GM19463 (cell line): ENCODE measurements at regions not wholly inside any gene's neighbourhood (a gene's known extent, or its start where the extent isn't known, plus 50 kb on each side); places are given as distances from the start of the nearest gene placed in this dataset.

Experiments
- ATAC-seq: cut with Tn5 transposase; IDR thresholded peaks from one replicate; pipeline ENCODE4 v1.9.1; 2021; ENCODE audit warnings: mild to moderate bottlenecking, moderate library complexity; ENCODE audit not compliant: unreplicated experiment

DNA sequence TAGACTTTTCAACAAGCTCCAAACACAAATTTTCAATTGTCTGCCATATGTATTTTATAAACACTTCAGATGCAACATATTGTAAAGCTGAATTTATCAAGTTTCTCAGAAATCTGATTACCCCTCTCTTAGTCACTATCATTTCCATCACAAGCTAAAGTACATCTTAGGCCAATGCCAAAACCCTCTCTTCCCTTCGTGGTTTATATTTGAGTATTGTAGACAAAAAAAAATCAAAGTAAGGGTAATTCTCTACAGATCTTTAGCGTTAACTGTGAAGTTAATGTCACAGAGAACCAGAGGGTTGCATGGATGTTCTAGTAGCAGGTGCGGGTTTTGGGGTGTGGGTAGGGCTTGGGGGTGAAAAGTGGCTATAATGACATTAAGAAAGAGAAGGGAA is 387.7 kb upstream of the PTGER4 start:
- ATAC-seq, result no peak

DNA sequence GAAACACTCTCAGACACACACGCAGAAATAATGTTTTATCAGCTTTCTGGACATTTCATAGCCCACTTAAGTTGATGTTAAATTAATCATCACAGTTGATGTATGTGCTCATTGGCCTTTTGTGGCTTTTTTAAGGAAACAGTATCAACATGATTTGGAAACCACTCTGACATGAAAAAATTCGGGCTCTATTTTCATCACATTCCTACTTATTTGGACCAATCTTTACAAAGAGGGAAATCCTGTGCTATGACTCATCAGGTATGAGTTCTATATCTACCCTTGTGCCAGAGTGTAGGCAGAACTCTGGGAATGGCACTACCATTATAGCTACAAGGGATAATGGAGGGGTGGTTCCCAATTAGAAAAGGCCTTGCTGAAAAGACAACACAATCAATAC is 388.4 kb upstream of the PTGER4 start:
- no peak for ATAC-seq

DNA sequence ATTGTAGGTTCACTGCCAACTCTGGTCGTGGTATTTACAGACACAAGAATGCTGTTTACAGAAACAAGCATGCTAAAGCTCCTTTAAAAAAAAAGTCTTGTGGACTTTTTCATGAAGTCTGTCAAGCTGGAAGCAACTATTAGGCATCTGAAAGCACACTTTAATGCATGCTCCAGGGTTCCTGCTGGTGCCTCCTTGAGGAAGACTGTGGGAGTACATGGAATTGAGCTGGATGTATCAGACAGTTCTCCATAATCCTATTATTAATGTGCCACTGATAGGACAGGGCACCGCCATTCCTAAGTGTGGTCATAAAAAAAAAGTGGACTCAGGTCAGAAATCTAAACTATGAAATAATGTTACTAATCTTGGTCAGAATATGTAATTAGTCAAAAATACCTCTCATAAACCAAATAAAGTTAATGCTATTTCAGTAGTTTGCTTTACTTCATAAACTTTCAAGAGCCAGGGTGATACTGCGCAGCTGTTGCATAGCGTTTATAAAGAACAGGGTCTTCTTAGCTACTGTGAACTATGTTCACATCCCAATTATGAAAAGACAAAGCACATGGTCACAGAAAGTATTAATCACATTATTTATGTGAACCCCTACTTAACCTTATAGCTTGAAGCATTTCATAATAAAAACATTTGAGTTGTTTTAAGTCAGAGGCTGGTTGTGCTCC is 390.8 kb upstream of the PTGER4 start:
- ATAC-seq, result no peak

DNA sequence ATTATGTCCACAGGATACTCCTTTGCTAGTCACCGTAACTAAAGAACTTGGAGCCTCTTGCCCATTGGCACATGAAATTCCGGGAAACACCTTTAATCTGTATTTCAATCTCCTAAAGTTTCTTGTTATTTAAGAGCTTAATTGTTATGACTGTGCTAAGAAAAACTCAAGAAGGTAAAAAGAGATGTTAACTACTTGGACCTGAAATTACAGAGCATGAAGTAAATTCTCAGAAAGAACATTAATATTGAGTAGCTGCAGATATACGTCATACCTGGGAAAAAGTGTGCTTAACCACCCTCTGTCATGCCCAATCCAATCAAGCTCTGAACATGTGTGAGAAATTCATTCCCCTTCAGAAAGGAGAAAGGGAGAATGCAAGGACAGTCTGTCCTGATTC is 394.9 kb upstream of the PTGER4 start:
- no peak for ATAC-seq

DNA sequence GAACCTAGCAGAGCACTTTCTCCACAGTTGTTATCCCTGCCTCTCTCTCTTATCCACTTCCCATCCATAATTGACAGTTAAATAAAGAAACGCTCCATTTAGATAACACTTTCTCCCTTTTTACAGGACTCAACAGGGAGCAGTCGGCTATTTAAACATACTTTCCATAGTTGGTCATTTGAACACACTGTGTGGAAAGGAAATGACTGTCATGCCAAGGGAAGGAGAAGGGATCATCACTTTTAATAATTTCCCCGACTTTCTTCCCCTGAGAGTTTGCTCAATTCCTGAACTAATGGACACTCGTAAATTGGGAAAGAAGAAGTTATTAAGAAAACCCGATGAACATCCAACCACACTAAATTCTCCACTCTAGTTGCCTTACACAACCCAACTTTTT is 400.8 kb upstream of the PTGER4 start:
- ATAC-seq, result no peak

DNA sequence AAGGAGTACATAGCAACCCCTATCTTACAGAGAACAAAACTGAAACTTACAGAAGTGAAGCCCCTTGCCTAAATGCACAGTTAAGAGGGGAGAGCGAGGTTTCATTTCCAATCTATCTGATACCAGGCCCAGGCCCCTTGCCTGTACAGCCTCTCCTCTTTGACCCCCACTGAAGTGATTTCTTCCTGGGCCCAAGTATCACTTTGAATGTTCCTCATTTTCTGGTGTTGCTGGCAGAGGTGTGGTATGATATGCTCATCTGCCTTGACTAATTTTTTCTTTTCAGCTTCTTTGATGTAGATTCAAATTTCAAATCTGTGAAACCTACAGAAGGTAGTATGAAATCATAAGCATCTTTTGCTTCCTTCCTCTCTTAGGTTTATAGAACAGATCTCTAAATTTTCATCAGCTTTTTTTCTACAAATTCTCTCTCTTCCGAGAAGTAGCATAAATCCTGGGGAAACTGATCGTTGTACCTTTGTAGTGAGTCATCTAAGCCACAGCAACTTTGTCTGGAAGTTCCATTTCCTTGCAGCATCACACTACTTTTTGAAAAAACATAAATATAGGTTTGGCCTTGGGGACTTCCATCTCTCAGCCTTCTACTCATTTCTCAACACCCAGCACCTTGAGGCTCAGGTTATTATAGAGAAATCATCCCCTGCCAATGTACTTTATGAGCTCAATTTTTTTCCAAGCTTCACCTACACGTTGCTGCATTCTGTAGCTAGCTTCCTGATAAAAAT is 402.4 kb upstream of the PTGER4 start:
- peak; percentile 68 for ATAC-seq

DNA sequence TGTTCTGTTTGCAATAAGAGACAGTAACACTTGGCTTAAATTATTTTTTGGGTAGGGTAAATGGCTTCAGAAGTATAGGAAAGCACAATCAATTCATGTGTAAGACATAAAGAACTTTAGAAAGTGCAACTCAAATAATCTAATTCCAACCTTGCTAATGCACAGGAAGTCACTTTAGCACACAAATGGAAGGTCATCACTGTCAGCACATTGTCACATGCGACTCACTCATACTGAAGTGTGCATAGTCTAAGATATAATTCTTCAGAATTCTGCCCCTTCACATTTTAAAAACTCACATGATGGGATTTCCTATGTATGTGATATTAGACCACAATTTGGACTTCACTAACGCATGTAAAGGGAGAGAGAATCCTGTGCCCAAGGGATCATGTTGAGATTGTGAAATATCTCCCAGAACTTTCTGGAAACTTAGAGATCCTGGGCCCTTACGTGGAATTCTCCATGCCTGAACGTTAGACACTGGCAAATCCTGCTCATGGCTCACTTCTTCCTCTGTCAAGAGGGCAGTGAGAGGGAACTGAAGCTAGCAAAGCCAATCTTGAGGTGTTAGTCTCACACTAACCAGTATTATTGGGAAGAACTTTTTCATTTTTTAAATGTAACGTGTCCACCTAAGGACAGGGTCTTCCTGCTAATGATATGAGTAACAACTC is 403.2 kb upstream of the PTGER4 start:
- peak; percentile 5 for ATAC-seq

DNA sequence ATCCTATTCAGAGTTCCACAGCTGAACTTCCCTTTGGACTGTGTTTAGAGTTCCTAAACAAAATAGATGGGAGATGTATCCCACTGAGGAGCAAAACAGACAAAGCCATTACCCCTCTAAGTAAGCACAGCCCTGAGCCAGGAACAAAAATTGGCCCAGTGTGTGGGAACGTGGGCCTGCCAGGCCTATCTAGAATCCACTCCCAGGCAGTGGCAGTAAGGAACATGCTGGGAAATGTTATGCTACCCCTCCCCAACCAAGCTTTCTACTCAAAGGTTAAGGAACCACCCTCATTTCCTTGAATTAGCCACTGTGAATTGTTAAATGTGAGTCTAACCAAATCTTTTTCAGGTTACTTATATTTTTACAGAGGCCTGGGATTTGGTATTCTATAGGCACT is 405.1 kb upstream of the PTGER4 start:
- no peak for ATAC-seq

DNA sequence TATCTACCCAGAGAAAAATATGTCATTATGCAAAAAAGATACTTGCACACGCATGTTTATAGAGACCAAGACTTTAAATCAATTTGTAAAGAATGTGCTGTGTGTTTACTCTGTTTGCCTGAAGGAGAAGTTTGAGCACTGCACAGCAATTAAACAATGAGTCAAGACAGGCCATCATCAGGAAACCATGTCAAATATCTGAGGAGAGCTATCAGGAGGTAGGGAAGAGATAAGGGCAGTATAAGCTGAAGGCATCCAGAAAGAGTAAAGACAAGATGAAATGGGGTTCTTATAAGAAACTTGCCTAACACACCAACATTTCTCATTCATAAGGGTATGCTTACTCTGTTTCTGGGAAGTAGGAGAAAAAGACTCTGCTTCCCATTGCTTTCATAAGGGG is 405.8 kb upstream of the PTGER4 start:
- ATAC-seq, result no peak

DNA sequence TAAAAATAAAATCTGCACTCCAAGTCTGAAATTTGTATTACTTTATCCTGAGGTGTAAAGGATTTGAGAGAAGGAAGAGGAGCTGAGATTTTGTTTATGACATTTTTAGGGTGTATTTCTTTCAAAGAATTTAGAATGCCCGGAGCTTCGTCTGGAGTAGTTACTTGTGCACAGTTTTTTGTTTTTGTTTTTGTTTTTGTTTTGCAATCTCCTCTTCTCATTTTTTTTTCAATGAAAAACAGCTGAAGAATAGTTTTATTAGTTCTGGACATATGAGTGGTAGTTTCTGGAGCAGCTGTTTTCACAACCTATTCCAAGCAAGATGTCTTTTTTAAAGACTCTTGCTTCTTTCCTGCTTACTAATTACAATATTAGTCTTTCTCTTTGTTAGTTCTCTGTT is 408.2 kb upstream of the PTGER4 start:
- no peak for ATAC-seq

DNA sequence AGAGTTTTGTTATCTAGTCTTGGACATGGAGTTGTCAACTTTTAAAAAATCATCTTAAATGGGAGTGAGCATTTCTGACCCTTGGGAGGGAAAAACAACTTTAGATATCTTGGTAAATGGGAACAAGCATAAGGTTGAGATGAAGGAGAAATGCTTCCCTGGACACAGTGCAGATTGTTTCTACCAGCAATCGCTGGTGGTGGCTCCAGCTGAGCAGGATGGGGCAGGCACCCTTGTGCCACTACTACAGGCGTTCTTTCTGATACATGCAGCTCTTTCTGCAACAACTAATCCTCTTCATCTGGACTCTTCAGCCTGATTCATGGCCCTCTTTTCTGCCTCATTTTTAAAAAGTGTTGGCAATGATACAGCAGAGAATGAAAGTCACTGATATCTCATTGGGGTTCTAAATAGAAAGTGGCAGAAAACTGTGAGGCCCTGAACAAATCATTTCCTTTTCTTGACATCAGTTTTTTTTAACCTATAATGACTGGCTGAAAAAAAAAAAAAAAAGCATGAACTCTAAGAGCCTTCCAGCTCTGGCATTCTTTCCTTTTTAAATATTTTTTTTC is 409.4 kb upstream of the PTGER4 start:
- no peak for ATAC-seq

DNA sequence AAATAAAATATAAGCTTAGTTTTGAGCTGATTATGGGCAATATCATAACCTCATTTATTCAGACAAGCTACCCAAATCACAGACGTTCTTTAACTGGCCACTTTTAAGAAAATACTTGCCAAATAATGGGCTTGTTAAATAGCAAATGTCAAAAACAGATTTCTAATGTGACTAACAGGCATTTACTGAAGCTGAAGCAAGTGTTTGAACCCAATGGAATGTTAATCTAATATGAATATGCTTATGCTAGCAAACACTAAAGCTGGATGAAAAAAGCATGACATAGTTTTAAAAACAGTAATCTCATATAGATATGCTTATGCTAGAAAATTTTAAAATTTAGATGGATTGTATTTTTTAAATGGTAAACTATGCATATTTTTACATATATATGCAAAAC is 411.6 kb upstream of the PTGER4 start:
- ATAC-seq, result no peak

DNA sequence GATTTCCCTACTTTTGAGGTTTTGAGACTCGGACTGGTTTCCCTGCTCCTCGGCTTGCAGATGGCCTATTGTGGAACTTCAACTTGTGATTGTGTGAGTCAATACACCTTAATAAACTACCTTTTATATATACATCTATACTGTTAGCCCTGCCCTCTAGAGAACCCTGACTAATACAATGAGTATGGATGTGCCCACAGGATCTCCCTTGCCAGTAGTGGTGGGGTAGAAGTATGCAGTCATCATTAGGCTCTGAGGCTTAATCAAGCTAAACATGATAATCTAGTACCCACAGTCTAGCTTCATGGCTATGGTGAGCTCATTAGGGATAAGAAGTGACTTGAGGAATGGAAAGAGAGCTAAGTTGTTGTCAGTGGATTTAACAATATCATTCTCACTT is 412.8 kb upstream of the PTGER4 start:
- no peak for ATAC-seq

DNA sequence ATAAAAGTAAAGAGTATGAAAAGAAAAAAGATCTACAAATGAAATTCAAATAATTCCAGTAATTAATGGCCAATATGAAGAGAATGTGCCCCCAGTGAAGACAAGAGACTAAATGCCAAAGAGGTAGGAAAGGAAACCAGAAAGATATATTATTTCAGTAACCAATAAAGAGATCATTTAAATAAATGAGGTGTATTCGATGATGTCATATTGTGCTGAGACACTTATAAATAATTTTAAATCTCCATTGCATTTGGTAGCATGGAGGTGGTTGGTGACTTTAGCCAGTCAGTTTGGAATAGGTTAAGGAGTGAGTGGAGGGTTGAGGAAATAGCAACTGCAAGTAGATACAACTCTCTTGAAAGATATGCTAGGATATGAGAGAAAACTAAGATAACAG is 417.7 kb upstream of the PTGER4 start:
- no peak for ATAC-seq

DNA sequence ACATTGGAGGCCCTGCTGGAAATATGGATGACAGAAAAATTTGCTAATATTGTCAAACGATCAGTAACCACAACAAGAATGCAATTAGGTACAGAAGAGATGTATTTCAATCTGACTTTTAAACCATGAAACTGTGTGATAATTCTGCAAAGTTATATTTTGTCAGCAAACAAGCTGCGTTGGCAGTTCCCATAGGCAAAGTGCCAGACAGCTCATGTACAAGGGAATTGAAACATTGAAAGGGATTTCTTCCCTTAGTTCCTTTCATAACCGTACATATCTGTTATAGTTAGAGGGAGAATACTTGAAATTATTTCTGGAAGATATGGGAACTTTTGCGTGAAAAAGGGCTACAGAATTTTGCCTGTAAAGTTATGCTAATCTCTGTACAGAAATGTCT is 419.4 kb upstream of the PTGER4 start:
- ATAC-seq, result no peak

DNA sequence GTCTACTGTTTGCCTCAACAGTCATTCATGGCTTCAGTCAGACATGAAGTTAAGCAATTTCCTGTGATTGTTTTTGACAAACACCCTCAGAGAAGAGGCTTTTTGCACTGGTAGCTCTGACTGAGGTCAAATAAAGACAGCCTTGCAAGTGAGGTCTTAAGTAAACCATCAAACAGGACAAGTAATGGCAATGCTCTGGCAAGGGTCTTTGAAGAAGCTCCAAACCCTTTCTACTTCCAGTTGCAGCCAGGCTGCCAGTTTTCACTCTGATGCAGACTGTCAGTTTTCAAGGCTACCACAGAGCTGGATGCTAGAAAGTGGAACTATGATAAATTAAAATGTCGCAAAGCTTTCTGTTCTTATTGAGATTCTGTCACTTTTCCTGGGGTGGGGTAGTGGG is 421.5 kb upstream of the PTGER4 start:
- ATAC-seq, result no peak

DNA sequence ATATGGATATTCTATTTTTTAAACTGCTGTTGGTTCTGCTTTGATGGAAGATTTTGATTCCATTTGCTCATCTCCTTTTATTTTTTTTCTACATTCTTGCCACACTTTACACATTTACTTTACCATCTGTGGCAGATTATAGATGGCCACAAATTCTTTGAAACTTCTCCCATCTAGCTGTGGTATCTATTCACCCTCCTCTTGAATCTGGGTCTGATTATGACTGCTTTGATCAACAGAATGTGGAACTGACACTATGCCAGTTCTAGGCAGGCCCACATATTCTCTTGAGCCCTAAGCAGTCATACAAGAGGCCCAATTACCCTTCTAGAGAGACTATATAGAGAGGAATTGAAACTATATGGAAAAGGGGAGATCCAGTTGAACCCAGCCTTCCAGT is 439.0 kb upstream of the PTGER4 start:
- ATAC-seq, result no peak

DNA sequence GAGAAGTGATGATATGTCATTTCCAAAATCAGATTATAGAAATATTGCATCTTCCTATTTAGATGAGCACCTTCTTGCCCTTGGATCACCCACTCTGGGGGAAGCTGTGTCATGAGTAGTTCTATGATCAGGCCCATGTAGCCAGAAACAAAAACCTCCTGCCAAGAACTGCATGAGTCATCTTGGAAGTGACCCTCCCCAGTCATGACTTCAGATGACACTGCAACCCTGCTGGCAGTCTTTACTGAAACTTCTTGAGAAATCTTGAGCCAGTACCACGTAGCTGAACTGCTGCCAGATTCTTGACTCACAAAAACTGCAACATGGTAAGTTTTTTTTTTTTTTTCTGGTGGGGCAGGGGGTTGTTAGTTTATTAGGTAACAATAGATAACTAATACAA is 439.6 kb upstream of the PTGER4 start:
- no peak for ATAC-seq

DNA sequence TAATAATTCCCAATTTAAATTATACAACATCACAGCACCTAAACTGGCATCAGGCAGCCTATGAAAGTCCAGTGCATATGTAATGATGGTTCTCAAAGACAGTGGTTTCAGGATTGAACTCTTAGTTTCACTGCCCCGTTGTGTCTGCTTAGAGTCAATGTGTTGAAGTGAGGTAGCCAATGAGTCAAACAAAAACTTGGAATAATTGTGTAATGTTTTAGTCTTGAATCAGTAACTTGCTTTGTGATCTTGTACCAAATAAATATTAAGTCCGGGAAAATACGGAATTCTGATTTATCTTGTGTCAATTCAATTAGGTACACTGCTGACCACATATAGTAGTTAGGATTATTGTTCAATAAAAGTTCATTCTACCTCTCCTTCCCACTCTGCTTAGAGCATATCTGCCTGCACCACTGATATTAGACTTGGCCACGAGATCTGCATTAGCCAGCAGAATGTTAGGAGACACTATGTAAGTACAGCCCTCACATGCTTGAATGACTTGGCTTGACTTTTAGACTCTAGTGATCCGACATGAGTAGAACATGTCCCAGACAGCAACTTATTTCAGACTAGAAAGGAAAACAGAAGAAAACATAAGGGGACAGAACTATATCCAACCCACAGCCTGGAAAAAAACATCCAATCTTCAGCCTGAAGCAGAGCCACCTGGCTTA is 441.5 kb upstream of the PTGER4 start:
- ATAC-seq, result no peak

DNA sequence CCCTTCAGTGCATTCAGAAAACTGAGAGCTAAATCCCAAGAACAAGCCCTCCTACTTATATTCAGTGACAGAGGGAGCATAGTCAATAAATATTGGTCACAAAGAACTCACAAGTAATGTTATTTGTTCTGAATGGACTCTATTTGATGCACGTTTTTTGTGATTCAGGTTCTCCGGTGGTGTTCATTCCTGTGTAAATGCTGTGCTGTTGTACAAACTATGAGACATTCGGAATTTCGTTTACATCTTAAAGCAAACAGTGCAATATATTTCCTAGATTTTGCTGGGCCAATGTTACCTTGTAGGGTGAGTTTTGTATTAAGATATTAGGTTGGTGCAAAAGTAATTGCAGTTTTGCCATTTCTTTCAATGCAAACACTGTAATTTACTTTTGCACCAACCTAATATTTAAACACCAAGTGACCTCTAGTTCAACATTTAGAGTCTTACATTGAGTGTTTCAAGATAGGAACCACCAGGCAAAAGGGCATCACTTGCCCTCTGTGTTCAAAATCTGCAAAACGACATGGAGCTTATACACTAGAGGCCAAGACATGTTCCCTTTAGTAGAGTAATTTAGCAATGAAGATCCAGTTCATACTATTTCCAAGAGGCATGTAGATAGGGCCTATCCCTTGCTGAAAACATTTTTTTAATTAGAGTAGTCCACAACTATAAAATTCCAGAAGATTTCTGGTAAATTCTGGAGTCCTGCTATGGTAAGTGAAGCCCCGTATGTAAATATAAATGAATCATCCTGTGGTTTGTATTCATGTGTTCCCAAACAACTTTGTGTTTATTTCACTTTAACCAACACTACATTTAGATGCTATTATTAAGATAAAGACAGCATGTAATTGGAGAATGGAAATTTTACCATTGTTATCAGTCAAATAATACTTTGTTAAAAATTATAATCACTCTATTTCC is 444.0 kb upstream of the PTGER4 start:
- ATAC-seq, result no peak
